Skeletal muscle satellite cell (primary cell): ENCODE measurements at regions not wholly inside any gene's neighbourhood (a gene's known extent, or its start where the extent isn't known, plus 50 kb on each side); places are given as distances from the start of the nearest gene placed in this dataset.
"Not testable (repeated sequence)": the region's sequence is repeated elsewhere in the genome, so short reads cannot be mapped to it uniquely, and the experiment has no call there.

Experiments
- H3K27me3 ChIP-seq: 2 replicates; pipeline ENCODE4 v1.7.0; 2013; ENCODE audit warnings: low read length; ENCODE audit not compliant: control insufficient read depth, insufficient read depth
- H3K36me3 ChIP-seq: 2 replicates; pipeline ENCODE4 v1.7.0; 2013; ENCODE audit warnings: mild to moderate bottlenecking, control low read depth, low read length; ENCODE audit not compliant: insufficient read depth
- H3K4me1 ChIP-seq: 2 replicates; pipeline ENCODE4 v1.7.0; 2013; ENCODE audit warnings: low read length; ENCODE audit not compliant: control insufficient read depth, insufficient read depth
- H3K4me2 ChIP-seq: 2 replicates; pipeline ENCODE4 v1.7.0; 2013; ENCODE audit warnings: mild to moderate bottlenecking, low read length
- H3K4me3 ChIP-seq: 2 replicates; pipeline ENCODE4 v1.7.0; 2013; ENCODE audit warnings: low read length
- H3K9ac ChIP-seq: 2 replicates; pipeline ENCODE4 v1.7.0; 2013; ENCODE audit warnings: mild to moderate bottlenecking, low read depth, low read length, moderate library complexity
- H3K9me3 ChIP-seq: replicated peaks from 2 replicates; pipeline ENCODE4 v1.7.0; 2013; ENCODE audit warnings: mild to moderate bottlenecking, control low read depth, low read length

DNA sequence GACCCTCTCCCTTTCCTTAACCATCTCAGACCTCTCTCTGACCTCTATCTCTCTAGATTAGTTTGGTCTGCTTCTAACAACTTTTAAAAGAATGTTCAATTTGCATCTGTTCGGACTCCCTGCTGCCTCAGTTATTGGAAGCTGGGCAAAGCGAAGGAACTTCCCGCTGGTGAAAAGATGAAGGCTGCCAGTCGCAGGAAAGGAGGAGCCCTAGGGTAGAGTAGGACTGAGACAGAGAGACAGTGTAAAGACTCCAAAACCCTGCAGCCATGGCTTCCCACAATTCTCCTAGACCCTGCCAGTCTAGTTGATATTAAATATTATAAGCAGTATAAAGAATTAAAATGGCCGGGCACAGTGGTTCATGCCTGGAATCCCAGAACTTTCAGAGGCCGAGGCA is 581.8 kb downstream of the EPM2A start:
- Histone ChIP-seq H3K9ac (no peak overlapping the region), H3K36me3 (no peaks in the 10 kb centered on the region), H3K4me3 (no peak overlapping the region), H3K27me3 (no peaks in the 10 kb centered on the region), H3K4me1 (peaks cover 16% of the 10 kb centered on the region), H3K4me2 (no peak overlapping the region), H3K9me3 (no peaks in the 10 kb centered on the region)

DNA sequence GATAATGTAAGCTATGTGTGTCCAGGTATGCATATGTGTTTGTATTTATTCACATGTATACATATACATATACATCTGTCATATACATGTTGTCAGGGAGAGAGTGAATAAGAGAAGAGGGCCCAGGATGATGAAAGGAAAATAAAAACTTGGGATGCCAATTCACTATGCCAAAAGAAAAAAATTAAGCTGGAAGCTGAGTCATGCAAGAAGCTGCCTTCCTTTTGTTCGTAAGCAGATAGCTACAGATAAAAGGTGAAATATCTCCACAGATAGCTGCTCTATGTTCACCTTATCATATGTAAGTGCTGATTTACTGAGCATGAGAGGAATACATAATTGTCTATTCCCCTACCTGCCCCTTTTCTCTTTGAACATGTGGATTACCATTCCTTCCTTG is 579.9 kb downstream of the EPM2A start:
- no peaks in the 10 kb centered on the region for H3K36me3 ChIP-seq
- no peak overlapping the region for H3K4me3 ChIP-seq
- no peaks in the 10 kb centered on the region for H3K9me3 ChIP-seq
- H3K4me1 ChIP-seq: peaks cover 14% of the 10 kb centered on the region
- no peak overlapping the region for H3K9ac ChIP-seq
- no peaks in the 10 kb centered on the region for H3K27me3 ChIP-seq
- H3K4me2 ChIP-seq: no peak overlapping the region

GRCh38 chr6:145155873-145156782 is 579.2 kb downstream of the EPM2A start:
- Histone ChIP-seq H3K4me3 (no peak overlapping the region), H3K36me3 (no peaks in the 10 kb centered on the region), H3K4me2 (no peak overlapping the region), H3K4me1 (peaks cover 14% of the 10 kb centered on the region), H3K9me3 (no peaks in the 10 kb centered on the region), H3K27me3 (no peaks in the 10 kb centered on the region), H3K9ac (no peak overlapping the region)

GRCh38 chr6:145158636-145159035 is 576.7 kb downstream of the EPM2A start:
- not testable (repeated sequence) for H3K9me3 ChIP-seq, H3K9ac ChIP-seq

GRCh38 chr6:145159921-145160320 is 575.4 kb downstream of the EPM2A start:
- Histone ChIP-seq H3K9me3 (no peaks in the 10 kb centered on the region), H3K4me3 (no peak overlapping the region), H3K4me2 (no peak overlapping the region), H3K4me1 (peaks cover 11% of the 10 kb centered on the region), H3K36me3 (no peaks in the 10 kb centered on the region), H3K9ac (no peak overlapping the region), H3K27me3 (no peaks in the 10 kb centered on the region)

More at GRCh38 chr6:145158636-145159035, 576.7 kb downstream of the EPM2A start:
- not testable (repeated sequence) for H3K4me2 ChIP-seq, H3K27me3 ChIP-seq, H3K4me3 ChIP-seq, H3K36me3 ChIP-seq
- H3K4me1 ChIP-seq: peaks cover 11% of the 10 kb centered on the region

DNA sequence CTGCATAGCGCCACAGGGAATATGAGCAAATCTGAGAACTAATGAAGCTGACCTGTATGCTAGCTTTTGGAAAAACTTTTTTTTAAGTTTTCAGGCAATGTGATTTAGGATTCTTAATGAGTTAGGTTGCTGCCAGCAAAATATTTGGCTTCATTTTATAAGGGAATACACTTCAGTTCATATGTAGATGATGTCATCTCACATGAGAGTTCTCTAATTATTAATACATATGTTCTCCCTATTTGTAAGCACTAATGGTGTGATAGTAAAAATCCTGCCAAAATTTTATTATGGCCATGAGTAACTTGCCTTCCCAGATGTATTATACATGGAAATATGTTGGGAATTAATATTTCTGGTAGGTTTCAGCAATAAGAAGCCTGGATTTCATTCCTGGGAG is 573.8 kb downstream of the EPM2A start:
- H3K36me3 ChIP-seq: no peaks in the 10 kb centered on the region
- no peak overlapping the region for H3K4me2 ChIP-seq
- no peak overlapping the region for H3K9ac ChIP-seq
- H3K4me1 ChIP-seq: peaks cover under 1% of the 10 kb centered on the region
- no peaks in the 10 kb centered on the region for H3K9me3 ChIP-seq
- H3K27me3 ChIP-seq: no peaks in the 10 kb centered on the region
- no peak overlapping the region for H3K4me3 ChIP-seq

GRCh38 chr6:145169726-145170224 is 565.5 kb downstream of the EPM2A start:
- Histone ChIP-seq H3K9me3 (no peaks in the 10 kb centered on the region), H3K4me3 (no peak overlapping the region), H3K4me1 (no peaks in the 10 kb centered on the region), H3K36me3 (no peaks in the 10 kb centered on the region), H3K9ac (no peak overlapping the region), H3K27me3 (no peaks in the 10 kb centered on the region), H3K4me2 (no peak overlapping the region)

- no peak overlapping the region for H3K4me2 ChIP-seq
- no peak overlapping the region for H3K4me3 ChIP-seq
- H3K9ac ChIP-seq: no peak overlapping the region
- H3K9me3 ChIP-seq: no peaks in the 10 kb centered on the region
- no peaks in the 10 kb centered on the region for H3K36me3 ChIP-seq
- no peaks in the 10 kb centered on the region for H3K27me3 ChIP-seq
- H3K4me1 ChIP-seq: no peaks in the 10 kb centered on the region
These were observed 559.9 kb downstream of the EPM2A start for GRCh38 chr6:145175470-145175869.

DNA sequence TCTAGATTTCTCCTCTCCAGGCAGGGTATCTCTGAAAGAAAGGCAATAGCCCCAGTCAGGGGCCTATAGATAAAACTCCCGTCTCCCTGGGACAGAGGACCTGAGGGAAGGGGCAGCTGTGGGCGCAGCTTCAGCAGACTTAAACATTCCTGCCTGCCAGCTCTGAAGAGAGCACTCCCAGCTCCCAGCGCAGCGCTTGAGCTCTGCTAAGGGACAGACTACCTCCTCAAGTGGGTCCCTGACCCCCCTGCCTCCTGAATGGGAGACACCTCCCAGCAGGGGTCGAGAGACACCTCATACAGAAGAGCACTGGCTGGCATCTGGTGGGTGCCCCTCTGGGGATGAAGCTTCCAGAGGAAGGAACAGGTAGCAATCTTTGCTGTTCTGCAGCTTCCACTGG is 556.9 kb downstream of the EPM2A start:
- H3K27me3 ChIP-seq: no peaks in the 10 kb centered on the region
- no peaks in the 10 kb centered on the region for H3K4me1 ChIP-seq
- H3K9ac ChIP-seq: no peak overlapping the region
- H3K36me3 ChIP-seq: no peaks in the 10 kb centered on the region
- H3K9me3 ChIP-seq: no peaks in the 10 kb centered on the region
- no peak overlapping the region for H3K4me2 ChIP-seq
- H3K4me3 ChIP-seq: no peak overlapping the region

GRCh38 chr6:145187491-145188206 is 547.7 kb downstream of the EPM2A start:
- H3K4me2 ChIP-seq: no peak overlapping the region
- no peaks in the 10 kb centered on the region for H3K36me3 ChIP-seq
- H3K9ac ChIP-seq: no peak overlapping the region
- no peak overlapping the region for H3K4me3 ChIP-seq
- H3K4me1 ChIP-seq: no peaks in the 10 kb centered on the region
- no peaks in the 10 kb centered on the region for H3K9me3 ChIP-seq
- no peaks in the 10 kb centered on the region for H3K27me3 ChIP-seq

GRCh38 chr6:145189836-145190235 is 545.5 kb downstream of the EPM2A start:
- no peaks in the 10 kb centered on the region for H3K27me3 ChIP-seq
- H3K4me3 ChIP-seq: no peak overlapping the region
- no peaks in the 10 kb centered on the region for H3K36me3 ChIP-seq
- H3K9ac ChIP-seq: no peak overlapping the region
- H3K4me2 ChIP-seq: no peak overlapping the region
- no peaks in the 10 kb centered on the region for H3K4me1 ChIP-seq
- H3K9me3 ChIP-seq: no peaks in the 10 kb centered on the region
